Neural progenitor cell (in vitro differentiated cells): ENCODE measurements at regions not wholly inside any gene's neighbourhood (a gene's known extent, or its start where the extent isn't known, plus 50 kb on each side); places are given as distances from the start of the nearest gene placed in this dataset.

Experiments used
- EZH2 ChIP-seq: fragments of 200-600 bp; sonication (generic); IDR thresholded peaks from 2 replicates; pipeline ENCODE4 v1.6.1; 2017; ENCODE audit warnings: antibody characterized with exemption, mild to moderate bottlenecking, moderate library complexity
- EZH2phosphoT487 ChIP-seq: fragments of 200-600 bp; sonication (generic); IDR thresholded peaks from 2 replicates; pipeline ENCODE4 v1.6.1; 2017; ENCODE audit warnings: antibody characterized with exemption
- TF ChIP-seq, protein P1 (sequence below): fragments of 200-600 bp; sonication (generic); IDR thresholded peaks from 2 replicates; pipeline ENCODE4 v1.5.1; 2017; ENCODE audit warnings: antibody characterized with exemption, mild to moderate bottlenecking

DNA sequence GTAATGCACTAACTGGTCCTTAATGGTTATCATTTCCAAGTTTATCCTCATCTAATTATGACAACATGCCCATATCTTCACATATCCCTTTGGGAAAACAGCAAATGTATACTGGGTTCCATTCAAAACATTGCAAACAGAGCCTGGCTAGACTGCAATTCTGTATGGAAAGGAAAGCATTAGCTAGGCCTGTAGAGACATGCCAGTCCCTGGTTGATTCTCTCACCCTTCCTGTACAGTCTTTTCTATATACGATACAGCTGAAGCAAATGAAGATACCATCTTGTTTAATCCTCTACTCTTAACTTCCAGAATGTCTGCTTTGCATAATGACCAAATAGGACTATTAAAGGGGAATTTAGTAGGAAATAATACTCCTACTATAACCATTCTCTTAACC is 294.4 kb upstream of the MC4R start:
- TF ChIP-seq, protein P1, sequence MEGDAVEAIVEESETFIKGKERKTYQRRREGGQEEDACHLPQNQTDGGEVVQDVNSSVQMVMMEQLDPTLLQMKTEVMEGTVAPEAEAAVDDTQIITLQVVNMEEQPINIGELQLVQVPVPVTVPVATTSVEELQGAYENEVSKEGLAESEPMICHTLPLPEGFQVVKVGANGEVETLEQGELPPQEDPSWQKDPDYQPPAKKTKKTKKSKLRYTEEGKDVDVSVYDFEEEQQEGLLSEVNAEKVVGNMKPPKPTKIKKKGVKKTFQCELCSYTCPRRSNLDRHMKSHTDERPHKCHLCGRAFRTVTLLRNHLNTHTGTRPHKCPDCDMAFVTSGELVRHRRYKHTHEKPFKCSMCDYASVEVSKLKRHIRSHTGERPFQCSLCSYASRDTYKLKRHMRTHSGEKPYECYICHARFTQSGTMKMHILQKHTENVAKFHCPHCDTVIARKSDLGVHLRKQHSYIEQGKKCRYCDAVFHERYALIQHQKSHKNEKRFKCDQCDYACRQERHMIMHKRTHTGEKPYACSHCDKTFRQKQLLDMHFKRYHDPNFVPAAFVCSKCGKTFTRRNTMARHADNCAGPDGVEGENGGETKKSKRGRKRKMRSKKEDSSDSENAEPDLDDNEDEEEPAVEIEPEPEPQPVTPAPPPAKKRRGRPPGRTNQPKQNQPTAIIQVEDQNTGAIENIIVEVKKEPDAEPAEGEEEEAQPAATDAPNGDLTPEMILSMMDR = no peak
- TF ChIP-seq EZH2phosphoT487 = no peak
- no peak for TF ChIP-seq EZH2
